GM18870 (cell line): ENCODE measurements at regions not wholly inside any gene's neighbourhood (a gene's known extent, or its start where the extent isn't known, plus 50 kb on each side); places are given as distances from the start of the nearest gene placed in this dataset.

Experiments
- ATAC-seq: cut with Tn5 transposase; IDR thresholded peaks from one replicate; pipeline ENCODE4 v1.9.1; 2021; ENCODE audit warnings: moderate library complexity; ENCODE audit not compliant: unreplicated experiment

DNA sequence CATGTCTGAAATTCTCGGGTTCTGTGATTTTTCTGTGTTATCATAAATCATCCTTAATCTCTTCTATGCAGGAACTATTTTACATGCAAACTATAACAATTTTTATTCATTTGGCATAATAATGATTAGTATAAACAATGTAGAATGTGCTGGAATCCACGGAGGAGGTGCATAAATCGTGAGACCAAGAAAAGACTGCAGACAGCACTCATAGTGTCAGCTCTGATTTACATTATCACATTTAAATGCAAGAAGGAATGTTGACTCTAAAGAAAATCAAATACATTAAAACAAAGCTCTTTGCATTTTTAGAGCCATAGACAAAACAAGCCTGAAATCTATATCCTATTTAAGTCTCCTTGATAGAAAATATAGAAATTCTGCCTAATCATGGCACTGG is 501.7 kb upstream of the STXBP6 start:
- no peak for ATAC-seq

- no peak for ATAC-seq
Observed at GRCh38 chr14:25546826-25547225, 496.9 kb upstream of the STXBP6 start.

GRCh38 chr14:25537846-25538455 is 488.0 kb upstream of the STXBP6 start:
- ATAC-seq = no peak

GRCh38 chr14:25526290-25526689 is 476.3 kb upstream of the STXBP6 start:
- ATAC-seq = no peak

DNA sequence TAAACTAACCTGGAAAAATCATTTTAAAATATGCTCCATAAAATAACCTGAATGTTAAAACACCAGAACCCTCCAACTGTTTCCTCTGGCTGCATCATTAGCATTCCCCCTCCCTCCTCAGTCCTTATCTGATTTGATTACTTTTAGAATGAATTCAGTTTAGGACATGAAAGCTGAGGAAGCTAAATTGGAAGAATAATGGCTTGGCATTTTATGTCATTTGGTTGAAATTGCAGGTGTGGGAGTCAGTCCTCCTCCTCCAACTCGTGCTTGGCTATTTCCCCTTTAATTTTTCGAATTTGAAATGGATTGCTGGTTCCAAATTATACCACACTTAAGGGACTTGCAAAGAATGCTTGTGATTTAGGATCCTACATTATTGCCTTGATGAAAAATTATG is 473.0 kb upstream of the STXBP6 start:
- no peak for ATAC-seq

DNA sequence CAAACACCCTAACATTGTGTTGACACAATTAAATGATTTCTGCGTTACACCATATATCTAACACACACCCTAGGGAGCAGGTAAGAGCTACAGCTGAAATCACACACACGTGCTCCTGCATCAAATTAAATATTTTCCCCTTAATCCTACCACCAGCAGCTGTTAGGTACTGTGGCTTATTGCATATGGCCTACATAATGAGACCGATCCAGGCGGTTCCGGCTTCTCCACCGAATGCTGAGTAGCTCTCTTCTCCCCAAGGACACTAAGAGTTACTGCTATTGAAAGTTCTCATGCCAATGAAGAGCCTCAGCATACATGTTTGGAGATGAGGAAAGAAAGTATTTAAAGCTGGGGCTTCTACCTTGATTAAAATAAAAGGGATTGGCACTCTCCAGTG is 472.2 kb upstream of the STXBP6 start:
- ATAC-seq = no peak

GRCh38 chr14:25521616-25522015 is 471.7 kb upstream of the STXBP6 start:
- no peak for ATAC-seq

DNA sequence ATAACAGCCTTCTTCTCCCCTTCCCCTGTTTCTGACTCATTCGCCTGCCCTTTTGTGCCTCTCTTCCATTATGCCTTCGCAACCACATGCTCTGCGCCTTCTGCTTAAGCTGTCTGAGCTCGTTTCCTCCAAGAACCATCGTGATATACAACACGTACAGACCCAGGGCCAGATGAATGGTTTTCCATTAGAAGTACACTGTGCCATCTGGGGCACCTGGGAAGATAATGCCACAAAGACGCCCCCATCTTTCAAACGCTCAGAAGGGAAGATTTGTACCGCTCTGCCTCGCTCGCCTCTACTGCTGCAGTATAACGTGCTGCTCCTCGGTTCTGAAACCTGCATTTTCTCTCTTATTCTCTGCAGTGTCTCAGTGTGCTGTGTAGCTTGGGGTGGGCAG is 470.9 kb upstream of the STXBP6 start:
- no peak for ATAC-seq

- ATAC-seq = no peak
Observed at GRCh38 chr14:25518364-25518763, 468.4 kb upstream of the STXBP6 start.

- ATAC-seq = no peak
Observed at GRCh38 chr14:25516838-25517237, 466.9 kb upstream of the STXBP6 start.

DNA sequence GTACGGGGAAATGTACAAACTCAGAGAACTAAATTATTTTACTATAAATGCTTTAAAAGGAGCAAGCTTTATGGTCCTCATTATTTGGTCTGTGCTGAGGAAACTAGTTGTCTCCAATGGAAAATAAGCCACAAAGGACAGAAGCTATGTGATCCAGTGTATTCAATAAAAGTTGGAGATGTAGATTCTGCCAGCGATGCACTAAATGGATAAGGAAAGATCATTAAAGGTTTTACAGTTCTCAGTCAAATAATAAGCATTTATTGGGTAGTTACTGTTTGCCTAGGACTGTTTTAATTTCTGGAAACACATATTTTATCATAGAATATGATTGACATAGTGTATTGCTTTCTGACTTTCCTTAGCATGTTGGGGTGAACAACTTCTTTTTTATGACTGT is 458.9 kb upstream of the STXBP6 start:
- ATAC-seq = no peak

DNA sequence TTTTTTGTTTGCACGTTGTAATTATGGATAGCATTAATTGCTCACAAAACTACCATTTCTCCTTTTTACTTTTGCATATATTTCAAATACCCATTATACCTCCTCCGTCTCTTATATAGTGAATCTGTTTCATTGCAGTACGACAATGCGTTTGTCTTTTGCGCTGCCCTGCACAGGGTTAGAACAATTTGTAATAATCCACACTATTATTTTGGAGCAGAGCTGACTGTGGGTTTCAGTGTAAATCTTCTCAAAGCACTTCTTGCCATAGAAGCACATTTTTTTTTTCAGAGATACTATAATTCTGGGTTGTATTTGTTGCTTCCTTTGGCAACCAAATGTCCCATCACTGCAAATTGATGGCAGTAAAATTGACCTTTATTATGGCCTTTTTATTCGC is 451.8 kb upstream of the STXBP6 start:
- ATAC-seq = no peak

- no peak for ATAC-seq
Observed at GRCh38 chr14:25488961-25489360, 439.0 kb upstream of the STXBP6 start.

DNA sequence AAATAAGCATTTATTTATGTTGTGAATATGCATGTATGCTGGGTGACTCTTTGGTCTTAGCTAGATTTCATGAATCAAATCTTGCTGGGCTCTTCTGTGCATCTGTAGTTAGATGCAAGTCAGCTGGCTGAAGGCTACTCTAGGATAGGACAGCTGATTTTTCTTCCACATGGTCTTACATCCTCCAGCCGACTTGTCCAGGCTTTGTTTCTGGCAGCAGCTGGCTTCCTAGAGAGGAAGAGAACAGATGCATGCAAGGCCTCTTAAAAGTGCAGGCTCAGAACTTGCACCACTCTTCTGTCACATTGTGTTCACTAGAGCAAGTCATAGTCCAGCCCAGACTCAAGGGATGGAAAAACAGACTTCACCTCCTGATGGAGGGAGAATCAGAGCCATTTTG is 435.4 kb upstream of the STXBP6 start:
- ATAC-seq = no peak

GRCh38 chr14:25484906-25485305 is 435.0 kb upstream of the STXBP6 start:
- ATAC-seq = no peak

- no peak for ATAC-seq
Observed at GRCh38 chr14:25484235-25484634, 434.3 kb upstream of the STXBP6 start.

DNA sequence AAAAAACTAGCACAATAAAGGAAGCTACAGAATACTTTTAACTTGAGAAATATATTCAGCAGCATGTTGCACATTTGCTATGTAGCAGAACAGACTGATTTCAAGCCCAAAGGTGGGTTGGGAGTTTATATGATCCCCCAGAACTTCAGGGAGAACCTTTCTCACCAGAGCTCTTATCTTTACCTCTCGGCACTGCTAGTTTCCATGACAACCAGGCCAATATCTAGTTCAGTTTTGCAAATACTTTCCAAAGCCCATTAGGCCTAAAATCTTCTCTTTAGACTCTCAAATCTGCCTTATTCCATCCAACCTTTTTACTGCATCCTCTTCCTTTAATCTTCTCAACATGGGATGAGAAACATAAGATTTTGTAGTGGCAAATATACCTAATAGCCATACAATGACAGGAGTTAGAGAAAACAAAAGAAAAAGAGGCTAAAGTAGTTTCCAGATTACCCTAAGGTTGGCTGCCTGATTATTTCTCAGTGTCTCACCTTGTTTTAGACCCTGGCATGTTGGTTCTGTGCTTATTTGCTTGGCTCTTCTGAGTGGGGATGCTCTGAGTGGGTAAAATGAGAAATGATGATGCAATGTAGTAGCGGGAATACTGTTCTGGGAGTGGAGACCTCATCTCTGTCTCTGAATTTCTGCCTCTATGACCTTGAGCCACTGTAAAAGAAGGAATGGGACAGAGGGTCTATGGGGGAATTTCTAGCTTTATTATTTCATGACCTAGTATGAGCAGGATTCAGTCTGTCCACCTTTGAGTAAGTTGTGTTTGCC is 427.6 kb upstream of the STXBP6 start:
- no peak for ATAC-seq

GRCh38 chr14:25472700-25473099 is 422.8 kb upstream of the STXBP6 start:
- ATAC-seq = no peak

DNA sequence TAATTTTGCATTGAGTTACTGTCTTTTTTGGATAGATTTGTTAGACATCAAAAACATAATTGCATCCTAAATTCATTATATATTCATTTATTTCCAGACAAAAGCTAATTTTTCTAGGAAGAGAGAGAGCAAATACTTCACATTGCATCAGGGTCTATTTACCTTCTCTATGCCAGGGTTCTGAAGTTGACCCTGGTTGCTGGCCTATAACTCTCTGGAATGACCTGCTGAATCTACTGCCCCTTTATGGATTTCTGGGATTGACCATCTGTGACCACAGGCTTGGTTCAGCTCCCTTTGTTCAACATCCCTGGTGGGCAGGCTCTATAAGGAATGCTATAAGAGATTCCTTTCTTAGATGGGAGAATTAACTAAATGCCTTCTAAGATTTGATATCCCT is 414.8 kb upstream of the STXBP6 start:
- ATAC-seq = no peak

DNA sequence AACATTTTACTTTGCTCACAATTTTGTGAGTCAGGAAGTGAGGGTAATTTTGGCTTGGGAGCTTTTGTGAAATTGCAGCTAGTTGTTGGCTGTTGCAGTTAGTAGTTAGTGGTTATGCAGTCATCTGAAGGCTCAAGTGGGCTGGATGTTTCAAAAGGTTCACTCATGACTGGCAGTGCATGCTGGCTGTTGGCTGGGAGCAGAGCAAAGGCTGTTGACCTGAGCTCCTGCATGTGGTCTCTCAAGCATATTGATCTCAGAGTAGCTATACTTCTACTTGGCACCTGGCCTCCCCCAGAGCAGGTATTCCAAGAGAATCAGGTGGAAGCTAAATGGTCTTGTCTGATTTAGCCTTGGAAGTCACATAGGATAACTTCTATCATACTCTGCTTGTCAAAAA is 414.1 kb upstream of the STXBP6 start:
- no peak for ATAC-seq

GRCh38 chr14:25463480-25463879 is 413.5 kb upstream of the STXBP6 start:
- no peak for ATAC-seq

DNA sequence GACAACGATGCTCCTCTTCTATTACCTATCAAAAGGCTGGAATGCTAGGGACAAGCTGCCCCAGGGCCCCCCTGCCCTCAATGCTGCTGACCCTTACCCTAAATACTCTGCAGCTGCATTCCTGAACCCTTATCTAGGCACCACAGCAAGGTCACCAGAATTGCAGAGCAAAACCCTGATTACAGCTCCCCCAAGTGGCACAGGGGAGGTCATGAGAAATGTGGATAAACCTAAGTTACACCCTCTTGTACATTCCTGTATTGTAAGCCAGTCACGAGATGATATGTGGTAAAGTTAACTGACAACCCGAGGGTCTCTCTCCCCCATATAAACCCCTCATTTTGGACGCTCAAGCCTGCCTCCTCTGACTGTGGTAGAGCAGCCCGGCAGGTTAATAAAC is 411.8 kb upstream of the STXBP6 start:
- no peak for ATAC-seq

- ATAC-seq = no peak
Observed at GRCh38 chr14:25444381-25444780, 394.4 kb upstream of the STXBP6 start.
